ENCODE measurements at regions not wholly inside any gene's neighbourhood (a gene's known extent, or its start where the extent isn't known, plus 50 kb on each side); places are given as distances from the start of the nearest gene placed in this dataset.

GRCh38 chrX:151796576-151796975 is 62.0 kb downstream of the CNGA2 start:
- DNase-seq, result no peak

- no peak for DNase-seq
Measured at GRCh38 chrX:151801980-151802379, 67.4 kb downstream of the CNGA2 start.

- no peak for DNase-seq
Measured at GRCh38 chrX:151806967-151807540, 72.5 kb downstream of the CNGA2 start.

GRCh38 chrX:151812661-151813060 is 78.1 kb downstream of the CNGA2 start:
- DNase-seq, result no peak

GRCh38 chrX:151814767-151815166 is 80.2 kb downstream of the CNGA2 start:
- DNase-seq, result no peak

- no peak for DNase-seq
Measured at GRCh38 chrX:151815398-151815797, 80.9 kb downstream of the CNGA2 start.

GRCh38 chrX:151816934-151817333 is 82.4 kb downstream of the CNGA2 start:
- no peak for DNase-seq

GRCh38 chrX:151818828-151819227 is 84.3 kb downstream of the CNGA2 start:
- no peak for DNase-seq

GRCh38 chrX:151821226-151821625 is 86.7 kb downstream of the CNGA2 start:
- DNase-seq, result no peak

GRCh38 chrX:151825007-151825406 is 87.7 kb upstream of the MAGEA4 start:
- no peak for DNase-seq

GRCh38 chrX:151825925-151826485 is 86.7 kb upstream of the MAGEA4 start:
- DNase-seq, result peak; percentile 24

- no peak for DNase-seq
Measured at GRCh38 chrX:151828439-151829080, 84.1 kb upstream of the MAGEA4 start.

- DNase-seq, result no peak
Measured at GRCh38 chrX:151830911-151831310, 81.8 kb upstream of the MAGEA4 start.

- no peak for DNase-seq
Measured at GRCh38 chrX:151852294-151852693, 60.4 kb upstream of the MAGEA4 start.

- DNase-seq, result no peak
Measured at GRCh38 chrX:151854726-151855495, 57.8 kb upstream of the MAGEA4 start.

- DNase-seq, result no peak
Measured at GRCh38 chrX:151859481-151859880, 53.2 kb upstream of the MAGEA4 start.

- DNase-seq, result no peak
Measured at GRCh38 chrX:151860827-151861226, 51.9 kb upstream of the MAGEA4 start.
